IMR-90 (cell line): ENCODE measurements at regions not wholly inside any gene's neighbourhood (a gene's known extent, or its start where the extent isn't known, plus 50 kb on each side); places are given as distances from the start of the nearest gene placed in this dataset.

Source experiments
- ATAC-seq: fragments of 200-7000 bp; cut with Tn5 transposase; 2 replicates; pipeline ENCODE4 v1.9.1; 2020; ENCODE audit warnings: low read depth, mild to moderate bottlenecking, moderate library complexity
- BruUV-seq: library from RNA; stranded (reverse); fragments of 400-500 nt; replicated peaks from 2 replicates; lab custom pipeline; 2021; lab: Mats Ljungman, UMichigan
- CTCF ChIA-PET: fragments of 300-600 bp; formaldehyde crosslinking; extraction: SDS; loops from one replicate; lab custom pipeline; 2021; ENCODE audit warnings: antibody characterized with exemption; lab: Yijun Ruan, JAX
- POLR2A ChIA-PET: fragments of 300-600 bp; sonication (Branson Sonifier 250); formaldehyde crosslinking; loops from one replicate; lab custom pipeline; 2022; ENCODE audit warnings: antibody characterized with exemption; ENCODE audit not compliant: unreplicated experiment; lab: Charles Lee
- DNase-seq: peaks from one replicate; pipeline ENCODE4 v3.0.0; 2013
- H2AFZ ChIP-seq: replicated peaks from 2 replicates; pipeline ENCODE3; 2013; ENCODE audit warnings: low read length, mild to moderate bottlenecking; ENCODE audit not compliant: poor library complexity
- H2AK5ac ChIP-seq: 2 replicates; pipeline ENCODE4 v1.6.1; 2013; ENCODE audit warnings: low read depth, low read length, inconsistent platforms
- H2AK9ac ChIP-seq: replicated peaks from 2 replicates; pipeline ENCODE3; 2013; ENCODE audit warnings: mild to moderate bottlenecking, low read depth, low read length, moderate library complexity; ENCODE audit not compliant: poor library complexity
- H2BK120ac ChIP-seq: 2 replicates; pipeline ENCODE4 v1.6.1; 2013; ENCODE audit warnings: low read depth, low read length, inconsistent platforms
- H2BK15ac ChIP-seq: 3 replicates; pipeline ENCODE4 v1.6.1; 2013; ENCODE audit warnings: low read depth, low read length, inconsistent platforms
- H2BK20ac ChIP-seq: 2 replicates; pipeline ENCODE4 v1.6.1; 2013; ENCODE audit warnings: low read depth, mild to moderate bottlenecking, inconsistent platforms, low read length, moderate library complexity
- H2BK5ac ChIP-seq: 2 replicates; pipeline ENCODE4 v1.6.1; 2013; ENCODE audit warnings: mild to moderate bottlenecking, low read depth, low read length, inconsistent platforms; ENCODE audit not compliant: poor library complexity, severe bottlenecking
- H3K14ac ChIP-seq: replicated peaks from 2 replicates; pipeline ENCODE4 v1.6.1; 2013; ENCODE audit warnings: low read depth, low read length, inconsistent platforms
- H3K18ac ChIP-seq: 2 replicates; pipeline ENCODE4 v1.6.1; 2013; ENCODE audit warnings: low read depth, low read length, control low read depth
- H3K23ac ChIP-seq: 2 replicates; pipeline ENCODE4 v1.6.1; 2013; ENCODE audit warnings: low read depth, low read length, inconsistent platforms
- H3K27ac ChIP-seq: 2 replicates; pipeline ENCODE4 v1.5.1; 2013; ENCODE audit warnings: mild to moderate bottlenecking, control low read depth, low read length; ENCODE audit not compliant: insufficient read depth
- H3K27me3 ChIP-seq: 2 replicates; pipeline ENCODE4 v1.6.1; 2013; ENCODE audit warnings: low read length; ENCODE audit not compliant: control insufficient read depth, insufficient read depth
- H3K36me3 ChIP-seq: 2 replicates; pipeline ENCODE4 v1.6.1; 2013; ENCODE audit warnings: low read length, mixed read lengths; ENCODE audit not compliant: control insufficient read depth, insufficient read depth
- H3K4ac ChIP-seq: 2 replicates; pipeline ENCODE4 v1.6.1; 2013; ENCODE audit warnings: low read depth, low read length, inconsistent platforms
- H3K4me1 ChIP-seq: 2 replicates; pipeline ENCODE4 v1.6.1; 2013; ENCODE audit warnings: low read length, mixed read lengths; ENCODE audit not compliant: control insufficient read depth, insufficient read depth
- H3K4me2 ChIP-seq: 2 replicates; pipeline ENCODE4 v1.6.1; 2013; ENCODE audit warnings: low read depth, mild to moderate bottlenecking, control low read depth, low read length, moderate library complexity
- H3K4me3 ChIP-seq: 2 replicates; pipeline ENCODE4 v1.5.1; 2013; ENCODE audit warnings: low read depth, mild to moderate bottlenecking, control low read depth, low read length, moderate library complexity; ENCODE audit not compliant: insufficient read depth
- H3K56ac ChIP-seq: 2 replicates; pipeline ENCODE4 v1.6.1; 2013; ENCODE audit warnings: low read length, inconsistent platforms; ENCODE audit not compliant: insufficient read depth; ENCODE audit errors: extremely low read depth
- H3K79me1 ChIP-seq, 2 experiments: 2 replicates each; pipeline ENCODE4 v1.6.1; 2013; ENCODE audit warnings: low read length in 2 of 2, inconsistent platforms in 1 of 2, low read depth in 1 of 2
- H3K9ac ChIP-seq: 2 replicates; pipeline ENCODE4 v1.6.1; 2013; ENCODE audit warnings: low read depth, low read length, control low read depth
- H3K9me1 ChIP-seq: 2 replicates; pipeline ENCODE4 v1.6.1; 2013; ENCODE audit warnings: low read length, inconsistent platforms; ENCODE audit not compliant: insufficient read depth
- H3K9me3 ChIP-seq: 2 replicates; pipeline ENCODE4 v1.6.1; 2013; ENCODE audit warnings: low read length; ENCODE audit not compliant: control insufficient read depth, insufficient read depth
- H4K20me1 ChIP-seq: 2 replicates; pipeline ENCODE4 v1.6.1; 2013; ENCODE audit warnings: low read length, inconsistent platforms; ENCODE audit not compliant: insufficient read depth
- H4K5ac ChIP-seq: 2 replicates; pipeline ENCODE4 v1.6.1; 2013; ENCODE audit warnings: mild to moderate bottlenecking, low read depth, low read length, control low read depth
- H4K8ac ChIP-seq, 2 experiments: 2 replicates each; pipeline ENCODE4 v1.6.1; 2013; ENCODE audit warnings: low read depth in 2 of 2, low read length in 2 of 2, control low read depth in 1 of 2, inconsistent platforms in 1 of 2
- H4K91ac ChIP-seq: 2 replicates; pipeline ENCODE4 v1.6.1; 2013; ENCODE audit warnings: low read depth, low read length, inconsistent platforms; ENCODE audit not compliant: insufficient read depth
- CEBPB ChIP-seq: IDR thresholded peaks from 2 replicates; pipeline ENCODE4 v1.6.1; 2012; ENCODE audit warnings: low read depth, low read length, improper control_type of control experiment
- CTCF ChIP-seq: conservative IDR thresholded peaks from 2 replicates; pipeline ENCODE4 v1.5.1; 2012; ENCODE audit warnings: mild to moderate bottlenecking, low read depth, low read length, improper control_type of control experiment
- ELK1 ChIP-seq: fragments of 150-350 bp; IDR thresholded peaks from 2 replicates; pipeline ENCODE4 v1.6.1; 2016; ENCODE audit warnings: low read depth, mild to moderate bottlenecking, low read length, moderate library complexity, borderline replicate concordance
- MAZ ChIP-seq: IDR thresholded peaks from 2 replicates; pipeline ENCODE4 v1.6.1; 2012; ENCODE audit warnings: low read depth, mild to moderate bottlenecking, low read length, improper control_type of control experiment, moderate library complexity, borderline replicate concordance
- RAD21 ChIP-seq: IDR thresholded peaks from 2 replicates; pipeline ENCODE4 v1.6.1; 2012; ENCODE audit warnings: low read length, improper control_type of control experiment
- RFX5 ChIP-seq: IDR thresholded peaks from 2 replicates; pipeline ENCODE4 v1.8.0; 2012; ENCODE audit warnings: low read depth, mild to moderate bottlenecking, low read length, moderate library complexity
- USF2 ChIP-seq: fragments of 150-350 bp; IDR thresholded peaks from 2 replicates; pipeline ENCODE4 v1.6.1; 2017; ENCODE audit warnings: mild to moderate bottlenecking, antibody characterized with exemption, low read length, low read depth
- dilution Hi-C: fragments of 300-500 bp; cut with HindIII; formaldehyde crosslinking; loops from one replicate; pipeline ENCODE4 v1.14.3; 2018; ENCODE audit warnings: low sequenced_read_pairs; ENCODE audit not compliant: unreplicated experiment
- in situ Hi-C: fragments of 300-500 bp; cut with MboI; formaldehyde crosslinking; loops from 3 replicates; pipeline ENCODE4 v1.14.3; 2019; ENCODE audit warnings: low sequenced_read_pairs, inconsistent platforms, mixed read lengths
- intact Hi-C: fragments of 100-400 bp; cut with micrococcal nuclease; formaldehyde crosslinking; loops from 2 replicates; pipeline ENCODE4 v1.10.0; 2022

GRCh38 chr1:244937099-244937498, 72.8 kb upstream of the HNRNPU start:
- no peak overlapping the region for H2AK9ac ChIP-seq
- H3K4me3 ChIP-seq, result no peak overlapping the region
- no peaks in the 10 kb centered on the region for H3K36me3 ChIP-seq
- no peaks in the 10 kb centered on the region for H3K4me1 ChIP-seq
- no peaks in the 10 kb centered on the region for H3K9me1 ChIP-seq
- H3K56ac ChIP-seq, result no peak overlapping the region
- intact Hi-C loops (no loop called here), in situ Hi-C loops (no loop called here), dilution Hi-C loops (no loop called here)
- H2BK20ac ChIP-seq, result no peak overlapping the region
- no peak overlapping the region for H2AK5ac ChIP-seq
- no peak overlapping the region for H3K18ac ChIP-seq
- H3K9me3 ChIP-seq, result no peaks in the 10 kb centered on the region
- H3K9ac ChIP-seq, result no peak overlapping the region
- no peak overlapping the region for H4K5ac ChIP-seq
- DNase-seq (no peak), ATAC-seq (no peak)
- no peak overlapping the region for H2BK5ac ChIP-seq
- no peak overlapping the region for H2AFZ ChIP-seq
- H3K14ac ChIP-seq, result no peak overlapping the region
- H3K79me1 ChIP-seq, result no peaks in the 10 kb centered on the region
- no peak overlapping the region for H2BK120ac ChIP-seq
- H4K8ac ChIP-seq, result no peak overlapping the region
- TF ChIP-seq CEBPB (no peak), ELK1 (no peak), CTCF (no peak), MAZ (no peak), RFX5 (no peak), USF2 (no peak), RAD21 (no peak)
- ChIA-PET CTCF (no interaction called here), POLR2A (no interaction called here)
- H3K23ac ChIP-seq, result no peak overlapping the region
- no TSS peak for BruUV-seq
- H3K4me2 ChIP-seq, result no peak overlapping the region
- H4K20me1 ChIP-seq, result no peaks in the 10 kb centered on the region
- H4K91ac ChIP-seq, result no peak overlapping the region
- H3K27ac ChIP-seq, result no peak overlapping the region
- H2BK15ac ChIP-seq, result no peak overlapping the region
- no peaks in the 10 kb centered on the region for H3K27me3 ChIP-seq
- H3K4ac ChIP-seq, result no peak overlapping the region
